Uterus (tissue), 2 donors: ENCODE measurements at regions not wholly inside any gene's neighbourhood (a gene's known extent, or its start where the extent isn't known, plus 50 kb on each side); places are given as distances from the start of the nearest gene placed in this dataset.

Experiments
- CTCF ChIP-seq, 4 experiments: fragments of 200-600 bp in 2 of 4; fragments of 450-650 bp in 2 of 4; sonication (generic) in 2 of 4; IDR thresholded peaks; one replicate each; pipeline ENCODE4 v1.5.1; 2016 to 2019; ENCODE audit warnings: antibody characterized with exemption in 4 of 4, mild to moderate bottlenecking in 2 of 4, moderate library complexity in 1 of 4
- POLR2A ChIP-seq, 2 donors: fragments of 450-650 bp; IDR thresholded peaks; one replicate each; pipeline ENCODE4 v1.6.1; 2016; ENCODE audit warnings: antibody characterized with exemption in 2 of 2, mild to moderate bottlenecking in 1 of 2, moderate library complexity in 1 of 2

DNA sequence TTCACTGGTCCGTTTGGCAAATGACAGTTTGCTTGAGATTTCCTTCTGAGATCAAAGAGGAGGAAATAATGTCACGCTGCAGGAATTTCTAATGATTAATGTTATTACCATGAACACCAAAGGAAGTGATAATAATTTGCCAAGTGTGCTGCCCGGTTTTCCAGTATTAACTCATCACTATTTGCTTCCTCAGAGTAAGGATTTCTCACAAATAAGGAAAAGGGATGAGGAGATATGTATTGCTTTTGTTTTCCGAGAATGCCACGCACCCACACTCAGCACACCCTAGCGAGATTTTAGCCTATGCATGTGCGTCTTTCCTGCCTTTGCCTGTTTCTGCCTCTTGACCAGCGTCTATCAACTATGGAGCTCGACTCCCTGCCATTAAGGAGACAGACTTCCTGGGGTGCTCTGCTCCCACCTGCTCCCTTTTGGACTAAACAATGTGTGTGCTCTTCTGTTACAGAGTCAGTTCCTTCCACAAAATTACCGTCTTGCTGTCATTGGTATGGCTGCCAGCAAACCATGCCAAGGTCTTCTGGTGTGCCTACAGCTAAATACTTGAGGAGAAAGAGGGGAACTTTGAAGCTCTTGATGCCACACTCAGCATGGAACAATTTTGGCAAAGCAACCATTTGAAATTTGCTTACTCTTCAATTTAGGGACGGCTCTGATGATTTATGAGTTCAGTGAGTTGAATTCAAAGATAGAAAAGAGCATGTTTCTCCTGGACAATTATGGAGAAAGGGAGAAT, 393.1 kb upstream of the ZFP42 start:
- no peak for TF ChIP-seq CTCF (IDR thresholded peaks at IDR 0.05)
- TF ChIP-seq POLR2A (IDR thresholded peaks at IDR 0.05), result no peak
